Fibroblast of the aortic adventitia (primary cell): ENCODE measurements at regions not wholly inside any gene's neighbourhood (a gene's known extent, or its start where the extent isn't known, plus 50 kb on each side); places are given as distances from the start of the nearest gene placed in this dataset.
A peak's percentile ranks its signal among the peaks of the same experiment; 100 is the strongest.

ENCODE experiments used
- DNase-seq: peaks from one replicate; pipeline ENCODE4 v3.0.0-alpha.2; 2010; ENCODE audit warnings: low read depth
- H3K4me3 ChIP-seq: 2 replicates; pipeline ENCODE4 v1.5.1; 2011; ENCODE audit warnings: low read depth, mild to moderate bottlenecking, control low read depth, low read length, moderate library complexity
- TF ChIP-seq, protein P1 (sequence below): IDR thresholded peaks from 2 replicates; pipeline ENCODE4 v1.5.1; 2011; ENCODE audit warnings: mild to moderate bottlenecking, low read length, control low read depth, inconsistent platforms; ENCODE audit not compliant: insufficient read depth

DNA sequence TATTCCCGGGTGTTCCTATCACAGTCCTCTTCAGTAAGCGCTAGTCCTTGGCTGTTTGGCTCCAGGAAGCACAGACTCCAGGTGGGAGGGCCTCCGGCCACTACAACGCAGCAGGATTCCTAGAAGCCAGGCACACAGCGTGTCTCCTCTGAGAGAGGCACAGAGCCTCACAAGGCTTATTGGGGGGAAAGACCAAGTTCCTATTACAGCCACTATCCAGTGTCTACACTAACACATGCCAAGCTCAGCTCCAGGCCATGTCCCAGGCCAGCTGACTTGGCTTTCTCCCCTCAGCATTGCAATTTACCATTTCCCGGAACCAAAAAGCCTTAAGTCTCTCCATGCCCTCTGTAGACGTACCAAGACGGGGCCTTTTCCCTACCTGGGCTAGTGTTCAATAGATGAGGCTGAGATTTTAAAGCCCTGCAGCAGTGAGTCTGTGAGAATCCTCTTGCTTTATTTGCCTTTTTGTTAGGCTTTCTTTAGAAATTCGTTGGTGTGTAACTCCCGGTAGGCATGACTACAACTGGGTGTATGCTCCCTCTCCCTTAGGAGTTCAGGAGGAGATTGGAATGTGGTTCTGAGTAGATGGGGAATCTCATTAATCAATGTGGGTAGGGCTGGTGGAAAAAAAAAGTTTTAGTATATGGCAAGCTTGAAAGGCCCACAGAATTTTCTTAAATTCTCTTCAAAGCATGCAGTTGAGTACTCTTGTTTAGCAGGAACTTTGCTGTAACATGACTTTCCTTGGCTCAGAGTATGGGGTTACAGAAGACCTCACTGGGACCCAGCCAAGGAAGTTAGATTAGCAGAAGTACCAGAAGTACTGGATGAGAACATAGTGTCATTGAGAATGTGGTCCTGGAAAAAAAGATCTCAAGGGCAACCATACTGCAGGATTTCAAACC is 84.3 kb upstream of the SLC1A3 start:
- no peak overlapping the region for H3K4me3 ChIP-seq
- DNase-seq: peak; percentile 12
- TF ChIP-seq, protein P1, sequence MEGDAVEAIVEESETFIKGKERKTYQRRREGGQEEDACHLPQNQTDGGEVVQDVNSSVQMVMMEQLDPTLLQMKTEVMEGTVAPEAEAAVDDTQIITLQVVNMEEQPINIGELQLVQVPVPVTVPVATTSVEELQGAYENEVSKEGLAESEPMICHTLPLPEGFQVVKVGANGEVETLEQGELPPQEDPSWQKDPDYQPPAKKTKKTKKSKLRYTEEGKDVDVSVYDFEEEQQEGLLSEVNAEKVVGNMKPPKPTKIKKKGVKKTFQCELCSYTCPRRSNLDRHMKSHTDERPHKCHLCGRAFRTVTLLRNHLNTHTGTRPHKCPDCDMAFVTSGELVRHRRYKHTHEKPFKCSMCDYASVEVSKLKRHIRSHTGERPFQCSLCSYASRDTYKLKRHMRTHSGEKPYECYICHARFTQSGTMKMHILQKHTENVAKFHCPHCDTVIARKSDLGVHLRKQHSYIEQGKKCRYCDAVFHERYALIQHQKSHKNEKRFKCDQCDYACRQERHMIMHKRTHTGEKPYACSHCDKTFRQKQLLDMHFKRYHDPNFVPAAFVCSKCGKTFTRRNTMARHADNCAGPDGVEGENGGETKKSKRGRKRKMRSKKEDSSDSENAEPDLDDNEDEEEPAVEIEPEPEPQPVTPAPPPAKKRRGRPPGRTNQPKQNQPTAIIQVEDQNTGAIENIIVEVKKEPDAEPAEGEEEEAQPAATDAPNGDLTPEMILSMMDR: no peak

DNA sequence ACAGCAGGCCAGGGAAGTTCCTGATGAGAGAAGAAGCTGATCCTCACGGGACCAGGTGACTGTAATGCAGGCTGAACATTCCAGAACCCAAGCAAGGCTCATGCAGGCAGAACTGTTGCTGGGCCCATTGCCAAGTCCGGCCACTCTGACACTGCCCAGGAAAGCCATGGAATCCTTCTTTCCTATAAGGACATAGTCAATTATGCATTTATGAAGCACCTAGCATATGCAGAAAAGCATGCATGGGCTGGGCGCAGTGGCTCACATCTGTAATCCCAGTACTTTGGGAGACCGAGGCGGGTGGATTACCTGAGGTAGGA is 83.7 kb upstream of the SLC1A3 start:
- TF ChIP-seq, protein P1: no peak
- H3K4me3 ChIP-seq: no peak overlapping the region
- DNase-seq: no peak

DNA sequence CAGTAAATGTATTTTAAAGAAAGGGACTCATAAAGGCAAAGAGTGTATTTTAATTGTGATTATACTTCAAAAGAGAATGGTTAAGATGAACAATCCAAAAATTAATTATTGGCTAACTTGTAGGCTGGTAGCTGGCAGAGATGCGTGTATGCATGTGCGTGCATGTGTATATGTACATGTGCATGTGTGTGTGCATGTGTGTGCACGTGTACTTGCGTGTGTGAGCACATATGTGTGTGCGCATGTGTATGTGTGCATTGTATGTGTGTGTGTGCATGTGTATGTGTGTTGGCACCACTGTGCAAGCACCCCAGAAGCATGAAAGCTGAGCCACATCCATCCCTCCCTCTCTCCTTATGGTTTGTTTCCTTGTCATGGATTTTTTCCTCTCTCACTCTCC is 83.0 kb upstream of the SLC1A3 start:
- TF ChIP-seq, protein P1: no peak
- no peak overlapping the region for H3K4me3 ChIP-seq

DNA sequence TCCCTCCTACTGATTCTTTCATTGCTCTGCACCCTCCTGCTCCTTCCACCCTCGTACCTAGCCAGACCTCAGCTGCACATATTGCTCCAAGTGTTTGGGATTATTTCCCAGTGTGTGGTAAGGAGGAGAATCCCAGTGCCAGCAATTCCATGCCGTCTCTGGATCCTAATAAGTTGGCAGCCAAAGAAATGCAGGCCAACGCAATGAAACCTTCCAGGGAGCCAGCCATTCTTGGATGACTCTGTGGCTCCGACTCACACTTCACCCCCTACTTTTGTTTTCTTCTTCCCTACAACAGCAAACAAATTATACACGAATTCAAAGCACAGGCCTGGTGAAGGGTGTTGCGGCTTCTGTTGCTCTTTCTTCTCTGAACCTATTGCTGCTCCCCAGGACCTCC is 82.5 kb upstream of the SLC1A3 start:
- DNase-seq: no peak

More for the DNA sequence above, 83.0 kb upstream of the SLC1A3 start:
- no peak for DNase-seq

DNA sequence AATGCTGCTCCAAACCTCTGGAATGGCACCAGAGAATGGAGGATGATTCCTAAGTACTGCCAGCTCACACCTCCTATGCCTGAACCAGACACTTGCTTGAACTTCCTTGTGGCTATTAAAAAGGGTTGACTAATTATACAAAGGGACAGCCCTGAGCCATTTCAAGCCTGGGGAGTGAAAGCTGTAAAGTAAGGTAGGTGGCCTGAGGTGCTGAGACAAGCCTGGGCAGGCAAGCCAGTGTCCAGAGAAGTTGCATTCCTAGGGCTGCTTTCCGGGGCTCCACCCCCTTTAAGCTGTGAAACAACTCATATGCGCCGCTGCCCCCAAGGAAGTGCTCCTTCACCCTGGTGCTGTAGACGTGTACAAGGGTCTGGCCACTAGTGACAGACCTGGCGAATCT is 79.9 kb upstream of the SLC1A3 start:
- H3K4me3 ChIP-seq: no peak overlapping the region
- TF ChIP-seq, protein P1: no peak
- DNase-seq: no peak

More for the DNA sequence above, 82.5 kb upstream of the SLC1A3 start:
- TF ChIP-seq, protein P1: no peak
- H3K4me3 ChIP-seq: no peak overlapping the region

DNA sequence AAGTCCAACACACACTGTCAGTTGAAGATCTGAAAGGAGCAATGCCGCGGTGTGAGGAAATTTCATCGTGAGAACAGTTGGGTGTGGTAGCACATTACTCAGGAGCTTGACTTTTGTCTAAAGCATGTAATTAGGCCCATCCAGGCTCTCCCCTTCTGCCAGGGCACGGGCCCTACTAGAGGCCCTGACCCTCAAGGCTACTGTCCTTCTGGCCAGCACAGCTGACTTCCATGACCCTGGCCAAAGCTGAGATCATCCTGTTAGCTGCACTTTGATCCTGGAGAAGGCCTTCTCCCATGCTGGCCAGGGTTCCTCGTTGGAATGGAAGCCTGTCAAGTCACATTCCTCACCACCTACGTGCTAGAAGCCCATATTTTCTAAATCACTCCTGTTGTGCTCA is 77.8 kb upstream of the SLC1A3 start:
- DNase-seq: no peak

More for the DNA sequence above, 77.8 kb upstream of the SLC1A3 start:
- TF ChIP-seq, protein P1: no peak
- no peak overlapping the region for H3K4me3 ChIP-seq
